ENCODE measurements at regions not wholly inside any gene's neighbourhood (a gene's known extent, or its start where the extent isn't known, plus 50 kb on each side); places are given as distances from the start of the nearest gene placed in this dataset.
"Not testable (repeated sequence)": the region's sequence is repeated elsewhere in the genome, so short reads cannot be mapped to it uniquely, and the experiment has no call there.

DNA sequence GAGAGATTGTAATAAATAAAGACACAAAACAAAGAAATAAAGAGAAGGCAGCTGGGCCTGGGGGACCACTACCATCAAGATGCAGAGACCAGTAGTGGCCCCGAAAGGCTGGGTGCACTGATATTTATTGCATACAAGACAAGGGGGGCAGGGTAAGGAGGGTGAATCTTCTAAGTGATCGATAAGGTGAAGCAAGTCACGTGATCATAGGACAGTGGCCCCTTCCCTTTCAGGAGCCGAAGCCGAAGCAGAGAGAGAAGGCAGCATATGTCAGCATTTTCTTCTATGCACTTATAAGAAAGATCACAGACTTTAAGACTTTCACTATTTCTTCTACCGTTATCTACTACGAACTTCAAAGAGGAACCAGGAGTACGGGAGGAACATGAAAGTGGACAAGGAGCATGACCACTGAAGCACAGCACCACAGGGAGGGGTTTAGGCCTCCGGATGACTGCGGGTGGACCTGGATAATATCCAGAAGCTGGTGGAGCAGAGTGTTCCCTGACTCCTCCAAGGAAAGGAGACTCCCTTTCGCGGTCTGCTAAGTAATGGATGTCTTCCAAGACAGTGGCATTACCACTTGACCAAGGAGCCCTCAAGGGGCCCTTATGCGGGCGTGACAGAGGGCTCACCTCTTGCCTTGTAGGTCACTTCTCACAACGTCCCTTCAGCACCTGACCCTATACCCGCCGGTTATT, 126.4 kb downstream of the RBM46 start:
- H3K79me2 ChIP-seq (ENCODE audit: control insufficient read depth, insufficient read depth, low read length, unreplicated experiment); H3K27me3 ChIP-seq (ENCODE audit: insufficient read depth, low read length); H2AFZ ChIP-seq (ENCODE audit: low read length, unreplicated experiment); H3K4me3 ChIP-seq (ENCODE audit: low read depth, low read length); H3K36me3 ChIP-seq (ENCODE audit: insufficient read depth, low read length); H3K4me1 ChIP-seq (ENCODE audit: control insufficient read depth, insufficient read depth, low read length, unreplicated experiment); H3K27ac ChIP-seq (ENCODE audit: low read depth, low read length): not testable (repeated sequence)

DNA sequence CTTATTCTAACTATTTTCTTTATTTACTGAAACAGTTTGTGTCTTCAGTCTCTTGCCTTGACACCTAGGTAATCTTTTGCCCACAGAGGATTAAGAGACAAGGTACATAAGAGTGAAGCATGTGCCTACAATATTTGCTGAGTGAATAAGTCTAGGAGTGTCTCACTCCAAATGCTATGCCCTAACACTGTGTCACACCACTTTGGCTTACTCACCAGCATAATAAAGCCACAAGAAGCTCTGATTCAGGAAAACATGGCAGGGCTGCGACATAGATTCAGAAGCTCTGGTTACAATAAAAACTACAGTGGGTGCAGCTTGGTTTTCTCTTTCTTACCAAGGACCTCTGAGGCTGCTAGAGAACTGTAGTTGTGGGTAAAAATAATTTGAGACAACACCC, 127.1 kb downstream of the RBM46 start:
- Histone ChIP-seq H3K4me1 (ENCODE audit: control insufficient read depth, insufficient read depth, low read length, unreplicated experiment) (no peaks in the 10 kb centered on the region), H3K79me2 (ENCODE audit: control insufficient read depth, insufficient read depth, low read length, unreplicated experiment) (no peaks in the 10 kb centered on the region), H3K4me3 (ENCODE audit: low read depth, low read length) (no peak overlapping the region), H3K27ac (ENCODE audit: low read depth, low read length) (no peak overlapping the region), H3K36me3 (ENCODE audit: insufficient read depth, low read length) (no peaks in the 10 kb centered on the region), H2AFZ (ENCODE audit: low read length, unreplicated experiment) (no peak overlapping the region), H3K27me3 (ENCODE audit: insufficient read depth, low read length) (no peaks in the 10 kb centered on the region)

DNA sequence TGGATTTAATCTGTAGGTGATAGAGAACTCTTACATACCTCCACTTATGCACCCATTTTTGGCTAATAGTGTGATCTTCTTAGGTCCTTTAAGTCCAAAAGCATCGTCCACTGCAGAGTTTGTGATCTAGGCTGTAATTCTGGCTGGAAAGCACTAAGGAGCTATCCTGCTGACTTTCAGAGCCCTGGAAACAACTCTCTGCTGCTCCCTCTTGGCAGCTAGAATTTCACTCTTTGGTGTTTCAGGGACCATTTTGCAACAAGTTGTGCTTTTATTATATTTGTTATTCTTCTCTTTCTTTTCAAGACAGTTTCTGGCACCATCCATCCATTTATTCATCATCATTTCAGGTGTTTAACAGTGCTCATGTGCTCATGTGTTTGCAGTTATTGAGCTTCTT, 130.0 kb downstream of the RBM46 start:
- Histone ChIP-seq H3K79me2 (ENCODE audit: control insufficient read depth, insufficient read depth, low read length, unreplicated experiment) (no peaks in the 10 kb centered on the region), H3K36me3 (ENCODE audit: insufficient read depth, low read length) (no peaks in the 10 kb centered on the region), H3K4me1 (ENCODE audit: control insufficient read depth, insufficient read depth, low read length, unreplicated experiment) (no peaks in the 10 kb centered on the region), H3K27me3 (ENCODE audit: insufficient read depth, low read length) (0 out of 2 replicates have a peak, but pooled peaks cover 10% of the 10 kb centered on the region), H3K4me3 (ENCODE audit: low read depth, low read length) (no peak overlapping the region), H2AFZ (ENCODE audit: low read length, unreplicated experiment) (no peak overlapping the region), H3K27ac (ENCODE audit: low read depth, low read length) (no peak overlapping the region)

DNA sequence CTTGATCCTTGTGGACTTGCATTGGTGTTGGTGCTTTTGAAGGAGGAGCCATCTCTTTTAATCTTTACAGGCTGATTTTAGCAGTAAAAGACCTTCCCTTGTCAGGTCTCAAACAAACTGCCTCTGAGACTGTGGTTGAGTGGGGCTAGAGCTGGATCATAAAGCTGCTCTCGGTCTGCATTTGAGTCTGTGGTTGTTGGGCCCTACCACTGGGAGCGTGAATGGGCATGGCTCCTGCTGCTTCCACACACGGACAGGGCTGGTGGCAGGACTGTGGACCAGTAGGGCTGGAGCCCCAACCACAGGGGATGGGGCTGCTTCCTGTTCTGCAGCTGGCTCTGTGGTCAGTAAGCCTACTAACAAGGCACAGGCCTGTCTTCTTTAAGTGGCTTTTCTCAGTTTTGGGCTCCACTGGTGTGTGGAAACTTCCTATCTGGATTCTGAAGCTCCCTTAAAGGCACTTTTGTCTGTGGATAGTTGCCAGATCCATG, 130.6 kb downstream of the RBM46 start:
- no peaks in the 10 kb centered on the region for H3K79me2 ChIP-seq (ENCODE audit: control insufficient read depth, insufficient read depth, low read length, unreplicated experiment)
- H3K27me3 ChIP-seq (ENCODE audit: insufficient read depth, low read length): 0 out of 2 replicates have a peak, but pooled peaks cover 10% of the 10 kb centered on the region
- H3K36me3 ChIP-seq (ENCODE audit: insufficient read depth, low read length): no peaks in the 10 kb centered on the region
- no peak overlapping the region for H3K27ac ChIP-seq (ENCODE audit: low read depth, low read length)
- no peaks in the 10 kb centered on the region for H3K4me1 ChIP-seq (ENCODE audit: control insufficient read depth, insufficient read depth, low read length, unreplicated experiment)
- no peak overlapping the region for H3K4me3 ChIP-seq (ENCODE audit: low read depth, low read length)
- no peak overlapping the region for H2AFZ ChIP-seq (ENCODE audit: low read length, unreplicated experiment)

DNA sequence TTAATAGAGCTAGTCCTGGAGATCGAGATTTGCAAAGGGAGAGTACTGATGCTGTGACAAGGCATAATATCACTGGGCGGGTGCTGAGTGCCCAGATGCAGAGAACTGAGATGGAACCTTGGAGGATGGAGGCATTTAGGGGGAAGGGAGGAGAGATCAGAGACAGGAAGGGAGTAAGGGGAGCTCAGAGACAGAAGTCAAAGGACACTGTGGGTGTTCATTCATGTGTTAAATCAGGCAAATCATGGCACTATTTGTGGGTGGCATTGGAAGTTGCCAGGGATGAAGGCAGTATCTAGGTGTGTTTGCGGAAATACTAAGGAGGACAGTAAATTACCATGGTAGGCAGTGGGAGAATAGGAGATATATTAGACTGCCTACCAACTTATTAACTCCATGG, 135.0 kb downstream of the RBM46 start:
- Histone ChIP-seq H3K4me3 (ENCODE audit: low read depth, low read length) (no peak overlapping the region), H3K27ac (ENCODE audit: low read depth, low read length) (no peak overlapping the region), H2AFZ (ENCODE audit: low read length, unreplicated experiment) (no peak overlapping the region), H3K36me3 (ENCODE audit: insufficient read depth, low read length) (no peaks in the 10 kb centered on the region), H3K4me1 (ENCODE audit: control insufficient read depth, insufficient read depth, low read length, unreplicated experiment) (no peaks in the 10 kb centered on the region), H3K27me3 (ENCODE audit: insufficient read depth, low read length) (0 out of 2 replicates have a peak, but pooled peaks cover 10% of the 10 kb centered on the region), H3K79me2 (ENCODE audit: control insufficient read depth, insufficient read depth, low read length, unreplicated experiment) (no peaks in the 10 kb centered on the region)

DNA sequence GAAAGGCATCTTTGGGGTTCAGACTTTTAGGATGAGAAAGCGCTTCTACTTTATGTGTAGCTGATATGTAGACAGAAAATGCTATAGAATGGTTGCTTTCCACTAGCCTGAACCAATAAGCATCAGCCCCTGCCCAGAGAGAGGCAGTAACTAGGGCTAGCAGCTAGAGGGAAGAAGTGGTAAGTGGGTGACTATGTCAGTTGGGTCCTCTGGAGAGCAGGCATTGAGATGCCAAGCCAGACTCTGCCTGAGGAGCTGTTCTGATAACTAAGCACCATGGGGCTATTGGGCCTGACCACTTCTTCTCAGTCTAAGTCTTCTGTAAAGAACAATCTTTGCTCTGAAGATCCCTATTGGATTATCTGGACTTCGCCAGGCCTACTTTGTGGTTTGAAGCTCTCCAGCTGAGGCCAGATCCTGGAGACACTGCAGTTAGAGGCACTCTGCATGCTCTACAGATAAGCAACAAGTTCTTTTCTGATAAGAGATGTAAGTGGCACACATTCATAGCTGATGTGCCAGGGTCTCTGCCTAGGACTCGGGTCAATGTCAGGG, 146.1 kb downstream of the RBM46 start:
- no peaks in the 10 kb centered on the region for H3K79me2 ChIP-seq (ENCODE audit: control insufficient read depth, insufficient read depth, low read length, unreplicated experiment)
- H2AFZ ChIP-seq (ENCODE audit: low read length, unreplicated experiment): no peak overlapping the region
- no peak overlapping the region for H3K27ac ChIP-seq (ENCODE audit: low read depth, low read length)
- no peak overlapping the region for H3K4me3 ChIP-seq (ENCODE audit: low read depth, low read length)
- no peaks in the 10 kb centered on the region for H3K4me1 ChIP-seq (ENCODE audit: control insufficient read depth, insufficient read depth, low read length, unreplicated experiment)
- peaks cover 12% of the 10 kb centered on the region; the same call in 1 of the 2 replicates for H3K27me3 ChIP-seq (ENCODE audit: insufficient read depth, low read length)
- H3K36me3 ChIP-seq (ENCODE audit: insufficient read depth, low read length): peaks cover 2% of the 10 kb centered on the region; the same call in 1 of the 2 replicates

DNA sequence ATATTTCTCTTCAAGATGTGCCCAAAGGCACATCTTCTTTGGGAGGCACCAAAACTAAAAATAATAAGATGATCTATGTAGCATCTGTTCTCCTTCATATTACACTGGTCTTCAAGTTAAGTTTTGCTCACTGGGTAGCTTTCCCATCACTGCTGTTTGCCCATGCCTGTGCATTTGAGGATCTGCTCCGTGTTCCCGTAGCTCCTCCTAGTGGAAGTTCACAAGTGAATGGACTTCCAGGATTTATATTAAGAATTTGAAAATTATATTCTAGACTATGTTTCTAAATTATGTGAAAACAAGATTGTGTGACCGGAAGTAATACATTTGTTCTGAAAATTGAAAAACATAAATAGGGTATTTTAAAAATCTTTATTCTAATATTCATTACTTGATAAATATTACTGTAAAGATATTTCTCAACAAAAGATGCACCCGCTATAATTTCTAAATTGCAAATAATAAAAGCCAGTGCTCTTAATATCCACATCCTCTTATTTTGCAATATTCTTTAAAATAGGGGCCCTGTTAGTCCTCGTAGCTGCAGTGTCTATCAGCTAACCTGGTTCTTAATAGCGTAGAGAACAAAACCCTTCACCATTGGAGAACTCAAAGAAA, 147.7 kb downstream of the RBM46 start:
- H3K36me3 ChIP-seq (ENCODE audit: insufficient read depth, low read length): peaks cover 4% of the 10 kb centered on the region; the same call in 1 of the 2 replicates
- no peaks in the 10 kb centered on the region for H3K79me2 ChIP-seq (ENCODE audit: control insufficient read depth, insufficient read depth, low read length, unreplicated experiment)
- no peak overlapping the region for H3K4me3 ChIP-seq (ENCODE audit: low read depth, low read length)
- no peaks in the 10 kb centered on the region for H3K27me3 ChIP-seq (ENCODE audit: insufficient read depth, low read length)
- H3K4me1 ChIP-seq (ENCODE audit: control insufficient read depth, insufficient read depth, low read length, unreplicated experiment): no peaks in the 10 kb centered on the region
- no peak overlapping the region for H3K27ac ChIP-seq (ENCODE audit: low read depth, low read length)
- no peak overlapping the region for H2AFZ ChIP-seq (ENCODE audit: low read length, unreplicated experiment)

DNA sequence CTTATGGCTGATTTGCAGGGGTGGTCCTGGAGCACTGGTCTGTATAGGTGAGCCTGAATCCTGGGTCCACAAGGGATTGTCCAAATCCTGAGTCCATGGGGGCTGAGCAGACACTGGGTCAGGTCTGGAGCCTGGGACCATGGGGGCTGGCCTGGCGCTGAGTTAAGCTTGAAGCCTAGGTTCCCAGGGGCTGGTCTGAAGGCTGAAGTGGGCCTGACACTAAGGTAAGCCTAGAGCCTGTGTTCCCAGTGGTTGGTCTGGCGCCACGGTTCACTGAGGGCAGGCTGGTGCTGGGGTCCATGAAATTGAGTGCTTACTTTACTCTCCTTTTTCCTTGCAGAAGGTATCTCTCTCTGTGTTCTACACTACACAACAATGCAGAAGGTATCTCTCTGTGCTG, 155.8 kb downstream of the RBM46 start:
- H3K36me3 ChIP-seq (ENCODE audit: insufficient read depth, low read length): peaks cover 4% of the 10 kb centered on the region; the same call in 1 of the 2 replicates
- no peak overlapping the region for H2AFZ ChIP-seq (ENCODE audit: low read length, unreplicated experiment)

DNA sequence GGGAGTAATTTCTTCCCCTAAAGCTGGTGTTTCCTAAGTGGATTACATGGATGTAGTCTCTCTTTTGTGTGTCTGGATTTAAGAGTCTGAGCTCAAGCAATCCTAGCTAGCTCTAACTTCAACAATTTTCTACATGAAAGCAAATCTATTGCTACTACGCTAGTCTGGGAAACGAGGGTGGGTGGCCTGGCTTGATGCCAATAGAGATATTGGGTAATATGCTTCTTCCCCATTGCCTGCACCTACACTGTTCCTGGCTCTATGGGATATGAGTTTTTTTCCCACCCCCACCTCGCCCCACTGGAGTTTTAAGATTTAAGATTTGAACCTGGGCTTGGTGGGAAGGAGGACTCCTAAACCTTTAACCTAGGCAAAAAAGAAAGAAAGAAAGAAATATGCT, 158.8 kb downstream of the RBM46 start:
- Histone ChIP-seq H2AFZ (ENCODE audit: low read length, unreplicated experiment) (no peak overlapping the region), H3K27me3 (ENCODE audit: insufficient read depth, low read length) (no peaks in the 10 kb centered on the region), H3K36me3 (ENCODE audit: insufficient read depth, low read length) (no peaks in the 10 kb centered on the region), H3K27ac (ENCODE audit: low read depth, low read length) (no peak overlapping the region), H3K4me1 (ENCODE audit: control insufficient read depth, insufficient read depth, low read length, unreplicated experiment) (no peaks in the 10 kb centered on the region), H3K79me2 (ENCODE audit: control insufficient read depth, insufficient read depth, low read length, unreplicated experiment) (no peaks in the 10 kb centered on the region), H3K4me3 (ENCODE audit: low read depth, low read length) (no peak overlapping the region)

More for the DNA sequence above, 155.8 kb downstream of the RBM46 start:
- Histone ChIP-seq H3K79me2 (ENCODE audit: control insufficient read depth, insufficient read depth, low read length, unreplicated experiment) (no peaks in the 10 kb centered on the region), H3K4me3 (ENCODE audit: low read depth, low read length) (no peak overlapping the region), H3K27me3 (ENCODE audit: insufficient read depth, low read length) (no peaks in the 10 kb centered on the region), H3K27ac (ENCODE audit: low read depth, low read length) (no peak overlapping the region), H3K4me1 (ENCODE audit: control insufficient read depth, insufficient read depth, low read length, unreplicated experiment) (no peaks in the 10 kb centered on the region)

DNA sequence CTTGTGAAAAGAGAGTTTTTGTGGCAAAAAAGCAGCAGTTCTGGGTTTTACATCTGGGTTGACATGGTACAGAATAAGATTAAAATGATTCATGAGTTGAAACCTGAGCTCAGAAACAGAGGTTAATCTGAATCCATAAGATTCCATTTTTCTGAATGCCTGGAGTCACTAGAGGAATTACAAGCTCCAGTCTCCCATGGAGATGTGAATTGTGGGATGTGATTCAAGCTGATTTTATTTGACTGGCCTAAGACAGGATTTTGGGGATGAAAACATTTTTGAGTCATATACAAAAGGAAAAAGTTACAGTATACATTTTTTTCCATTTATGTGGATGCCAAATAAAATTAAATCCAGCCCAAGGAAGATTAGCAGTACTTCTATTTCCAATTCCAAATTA, 161.1 kb downstream of the RBM46 start:
- no peaks in the 10 kb centered on the region for H3K36me3 ChIP-seq (ENCODE audit: insufficient read depth, low read length)
- H3K4me1 ChIP-seq (ENCODE audit: control insufficient read depth, insufficient read depth, low read length, unreplicated experiment): no peaks in the 10 kb centered on the region
- no peaks in the 10 kb centered on the region for H3K27me3 ChIP-seq (ENCODE audit: insufficient read depth, low read length)
- no peak overlapping the region for H3K27ac ChIP-seq (ENCODE audit: low read depth, low read length)
- no peak overlapping the region for H2AFZ ChIP-seq (ENCODE audit: low read length, unreplicated experiment)
- no peak overlapping the region for H3K4me3 ChIP-seq (ENCODE audit: low read depth, low read length)
- no peaks in the 10 kb centered on the region for H3K79me2 ChIP-seq (ENCODE audit: control insufficient read depth, insufficient read depth, low read length, unreplicated experiment)

DNA sequence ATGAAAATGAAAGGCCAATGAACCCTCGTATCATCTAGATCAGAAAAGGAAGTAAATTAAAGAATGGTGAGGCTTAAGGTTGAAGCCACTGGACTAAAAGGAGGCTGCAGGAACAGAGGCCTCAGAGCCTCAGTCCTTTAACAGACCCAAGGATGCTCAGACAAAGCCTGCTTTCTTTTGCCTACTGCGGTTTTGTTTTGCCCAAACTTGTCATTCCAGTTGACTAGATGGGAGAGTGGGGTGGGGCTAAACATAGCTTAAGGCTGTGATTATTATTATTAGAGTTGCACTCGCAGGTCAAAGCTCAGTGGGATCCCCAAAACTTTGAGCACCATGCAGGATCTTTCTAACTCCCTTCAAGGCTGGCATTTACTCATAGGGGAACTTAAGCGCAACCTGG, 163.9 kb downstream of the RBM46 start:
- Histone ChIP-seq H3K4me1 (ENCODE audit: control insufficient read depth, insufficient read depth, low read length, unreplicated experiment) (no peaks in the 10 kb centered on the region), H3K27ac (ENCODE audit: low read depth, low read length) (no peak overlapping the region), H3K27me3 (ENCODE audit: insufficient read depth, low read length) (no peaks in the 10 kb centered on the region), H3K79me2 (ENCODE audit: control insufficient read depth, insufficient read depth, low read length, unreplicated experiment) (no peaks in the 10 kb centered on the region), H3K4me3 (ENCODE audit: low read depth, low read length) (no peak overlapping the region), H3K36me3 (ENCODE audit: insufficient read depth, low read length) (no peaks in the 10 kb centered on the region), H2AFZ (ENCODE audit: low read length, unreplicated experiment) (no peak overlapping the region)

All from ACC112 (cell line).